Iris pigment epithelial cell (primary cell): ENCODE measurements at regions not wholly inside any gene's neighbourhood (a gene's known extent, or its start where the extent isn't known, plus 50 kb on each side); places are given as distances from the start of the nearest gene placed in this dataset.
"Not testable (repeated sequence)": the region's sequence is repeated elsewhere in the genome, so short reads cannot be mapped to it uniquely, and the experiment has no call there.

ENCODE experiments used
- DNase-seq: peaks from one replicate; pipeline ENCODE4 v3.0.0-alpha.2; 2011; ENCODE audit warnings: low read depth

DNA sequence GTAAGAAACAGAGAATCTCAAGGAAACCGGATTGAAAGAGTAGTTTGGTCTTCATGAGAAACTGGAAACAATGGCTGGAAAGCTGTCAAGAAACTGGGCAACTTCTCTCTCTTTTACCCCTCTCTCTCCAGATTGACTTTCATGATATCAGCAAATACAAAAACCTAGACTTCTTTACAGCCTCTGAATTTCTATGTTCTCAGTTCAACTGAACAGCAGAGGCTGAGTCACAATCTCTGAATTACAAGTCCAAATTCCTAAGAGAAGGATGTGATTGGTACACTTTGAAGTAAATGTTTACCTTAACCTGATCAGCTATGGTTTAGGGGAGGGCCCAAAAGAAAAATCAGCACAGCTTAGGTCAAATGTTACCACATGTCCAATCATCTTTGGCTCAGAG, 974.9 kb downstream of the RPA4 start:
- peak; percentile 9 for DNase-seq

DNA sequence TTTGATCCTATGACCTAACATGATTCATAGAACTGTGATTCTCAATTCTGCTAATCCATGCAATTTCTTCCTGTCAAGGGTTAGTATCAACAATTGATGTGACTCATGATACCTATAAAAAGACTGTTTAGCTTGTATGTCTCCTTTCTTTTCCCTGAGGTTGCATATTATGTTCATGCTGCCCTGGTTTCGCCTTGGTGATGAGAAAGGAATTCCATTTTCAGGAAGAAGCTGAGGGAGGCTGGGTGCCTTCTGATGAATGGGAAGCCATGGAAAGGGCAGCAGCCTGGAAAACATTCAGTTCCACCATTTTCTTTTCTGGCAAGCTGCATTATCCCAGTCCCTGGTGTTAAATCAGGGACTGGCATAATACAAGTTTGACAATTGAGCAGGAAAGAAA, 976.5 kb downstream of the RPA4 start:
- DNase-seq: peak; percentile 10

DNA sequence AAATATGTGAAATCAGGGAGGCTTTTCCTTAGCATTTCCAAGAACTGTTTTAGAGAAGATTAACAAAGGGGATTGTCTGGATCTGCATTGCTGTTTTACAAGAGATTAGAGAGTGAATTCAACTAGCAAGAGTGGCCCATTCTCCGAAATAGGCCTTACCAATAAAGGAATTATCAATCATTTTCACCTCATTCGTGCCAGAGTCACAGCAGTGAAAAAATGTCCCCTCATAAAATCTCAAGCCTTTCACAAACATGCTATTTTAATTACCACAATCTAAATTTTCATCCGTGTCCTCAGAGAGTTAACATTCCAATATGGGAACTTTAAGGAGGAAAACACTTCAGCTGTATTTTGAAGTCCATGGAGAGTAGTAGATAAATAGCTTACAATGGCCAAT, 979.6 kb downstream of the RPA4 start:
- no peak for DNase-seq

DNA sequence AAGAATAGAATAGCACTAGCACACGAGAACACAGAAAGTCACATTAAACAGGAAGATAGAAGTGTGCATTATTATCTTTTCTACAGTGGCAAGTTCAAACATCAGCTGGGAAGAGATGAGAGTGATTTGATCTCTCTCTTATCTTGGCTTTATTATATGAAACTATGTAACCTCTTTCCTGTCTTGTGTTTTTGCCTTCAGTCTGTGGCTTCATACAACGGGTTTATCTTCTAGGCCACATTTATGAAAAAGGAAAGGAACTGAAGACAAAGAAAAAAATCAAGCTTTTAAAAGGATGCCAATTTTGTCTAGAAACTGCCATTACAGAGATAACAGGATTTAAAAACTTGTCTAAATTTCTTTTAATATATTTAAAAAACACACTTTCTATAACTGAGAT, 983.6 kb downstream of the RPA4 start:
- no peak for DNase-seq

DNA sequence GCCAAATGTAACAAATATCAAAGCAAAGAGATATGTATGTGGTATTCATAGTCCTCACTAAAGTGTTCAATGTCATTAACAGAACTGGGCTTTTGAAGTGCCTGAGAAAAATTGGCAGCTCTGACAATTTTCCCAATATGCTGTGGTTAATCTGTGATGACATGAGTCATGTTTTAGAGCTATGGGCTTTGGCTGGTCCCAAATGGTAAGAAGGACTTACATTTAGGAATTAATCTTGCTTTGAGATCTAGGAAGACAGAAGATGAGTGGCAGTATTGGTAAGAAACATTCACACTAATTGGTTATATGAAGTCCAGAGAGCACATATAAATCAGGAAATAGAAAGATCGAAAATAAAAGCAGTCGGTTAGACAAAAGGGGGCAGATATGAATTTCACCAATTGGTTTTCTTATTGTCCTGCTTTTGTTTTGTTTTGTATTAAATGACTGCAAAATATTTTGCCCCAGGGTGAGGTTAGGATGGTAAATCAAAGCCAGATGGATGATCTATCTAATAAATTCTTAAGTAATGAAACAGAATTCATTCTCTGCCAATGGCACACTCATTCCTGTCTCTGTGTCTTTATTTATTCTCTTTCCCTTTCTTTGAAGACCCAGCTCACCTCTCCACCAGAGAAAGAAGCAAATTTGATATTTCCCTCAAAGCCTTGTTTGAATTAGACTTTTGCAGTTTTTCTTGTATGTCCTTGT, 993.1 kb downstream of the RPA4 start:
- DNase-seq: no peak

DNA sequence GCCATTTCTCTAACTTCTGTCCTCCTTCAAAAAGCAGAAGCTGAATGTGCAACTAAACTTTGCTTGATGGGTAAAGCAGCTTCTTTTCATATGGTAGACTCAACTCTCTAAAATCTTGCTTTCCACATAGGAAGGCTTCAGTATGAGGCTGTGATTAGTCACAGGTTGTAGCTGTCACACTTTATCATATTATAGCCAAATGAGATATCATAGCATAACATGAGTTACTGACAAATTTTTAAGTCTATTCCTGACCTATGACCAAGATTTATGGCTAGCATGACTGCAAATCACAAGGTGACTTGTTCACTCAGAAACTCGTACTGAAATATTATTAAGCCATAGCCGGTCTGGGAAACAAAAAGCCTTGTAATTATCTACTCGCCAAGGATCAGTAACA, 998.6 kb downstream of the RPA4 start:
- no peak for DNase-seq

DNA sequence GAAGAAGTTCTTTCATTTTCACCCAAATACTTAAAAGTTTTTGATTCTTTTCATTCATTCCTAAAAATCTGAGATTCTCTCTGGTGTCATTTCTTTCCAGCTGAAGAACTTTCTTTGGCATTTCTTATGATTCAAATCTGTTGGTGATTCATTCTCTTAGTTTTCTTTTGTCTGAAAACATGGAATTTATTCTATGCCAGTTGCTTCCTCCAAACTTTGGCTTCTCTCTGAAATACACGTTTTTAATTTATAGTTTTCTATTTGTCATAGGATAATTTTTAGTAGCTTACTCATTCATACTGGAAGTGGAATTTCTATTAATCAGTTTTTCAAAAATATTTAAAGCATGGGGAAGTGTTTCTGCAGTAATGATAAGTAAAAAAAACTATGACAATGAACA, 1012.0 kb downstream of the RPA4 start:
- DNase-seq: peak; percentile 1

DNA sequence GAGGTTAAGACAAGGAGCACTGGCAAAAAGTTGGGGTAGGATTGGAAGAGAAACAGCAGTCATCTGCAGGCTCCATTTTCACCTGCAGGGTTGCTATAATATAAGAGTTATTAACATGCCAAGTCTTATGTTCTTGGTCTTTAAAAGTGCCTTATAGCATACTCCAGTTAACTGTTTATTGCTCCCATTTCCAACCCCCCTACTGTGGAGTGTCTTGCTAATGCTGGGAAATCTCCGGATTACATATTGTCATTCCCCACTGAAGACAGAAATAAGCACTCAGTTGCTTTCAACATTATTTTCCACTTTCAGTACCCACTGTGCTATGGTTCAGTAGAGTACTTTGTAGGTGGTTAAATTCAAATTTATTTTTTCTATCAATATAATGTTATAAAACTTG, 1014.3 kb downstream of the RPA4 start:
- DNase-seq: no peak

DNA sequence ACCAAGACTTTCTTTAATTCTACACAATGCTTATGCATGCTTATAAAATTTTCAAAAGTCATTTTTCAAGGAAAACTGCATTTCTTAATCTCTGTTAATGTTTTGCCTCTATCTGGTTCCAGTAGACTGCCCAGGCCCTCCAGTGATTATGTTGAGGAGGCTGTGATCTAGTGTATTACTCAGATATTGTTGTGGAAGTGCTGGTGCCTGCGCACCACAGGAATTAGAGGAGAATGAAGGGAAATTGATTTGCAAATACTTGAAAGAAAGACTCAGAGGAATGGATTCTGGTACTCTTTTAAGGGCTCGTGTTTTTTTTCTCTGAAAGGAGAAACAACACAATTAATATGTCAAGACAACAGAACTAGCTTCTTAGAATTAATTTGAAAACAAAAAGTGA, 1015.1 kb downstream of the RPA4 start:
- peak; percentile 3 for DNase-seq

DNA sequence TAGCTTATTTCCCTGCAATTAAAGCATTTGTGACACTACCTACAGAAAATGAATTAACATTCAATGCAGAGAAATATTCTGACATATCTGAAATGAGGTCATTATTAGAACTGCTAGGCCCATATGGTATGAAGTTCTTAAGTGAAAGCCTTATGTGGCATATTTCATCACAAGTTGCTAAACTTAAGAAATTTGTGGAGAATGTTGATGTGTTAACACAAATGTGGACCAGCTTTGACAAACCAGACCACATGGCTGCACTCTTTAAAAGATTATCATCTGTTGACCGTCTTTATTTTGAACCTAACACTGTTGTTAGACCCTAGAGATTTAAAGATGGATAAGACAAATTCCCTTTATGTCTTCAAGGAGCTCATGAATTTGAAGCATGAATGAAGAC, 1024.1 kb downstream of the RPA4 start:
- no peak for DNase-seq

DNA sequence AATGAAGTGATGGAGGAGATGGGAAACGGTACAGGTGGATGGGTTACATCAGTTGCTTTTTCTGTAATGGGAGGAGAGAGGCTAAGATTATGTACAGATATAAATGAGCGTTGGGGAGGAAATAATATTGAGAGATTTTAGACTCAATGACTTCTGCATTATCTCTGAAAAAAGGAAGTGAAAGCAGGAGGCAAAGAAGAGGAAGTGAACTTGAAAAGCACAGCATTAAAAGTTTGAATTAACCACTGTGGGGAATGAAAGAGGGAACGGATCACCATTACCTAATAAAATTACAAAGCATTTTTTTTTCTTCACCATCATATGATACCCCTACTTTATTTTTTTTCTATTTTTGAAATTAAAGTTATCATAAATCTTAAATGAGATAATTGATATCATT, 1025.5 kb downstream of the RPA4 start:
- no peak for DNase-seq

DNA sequence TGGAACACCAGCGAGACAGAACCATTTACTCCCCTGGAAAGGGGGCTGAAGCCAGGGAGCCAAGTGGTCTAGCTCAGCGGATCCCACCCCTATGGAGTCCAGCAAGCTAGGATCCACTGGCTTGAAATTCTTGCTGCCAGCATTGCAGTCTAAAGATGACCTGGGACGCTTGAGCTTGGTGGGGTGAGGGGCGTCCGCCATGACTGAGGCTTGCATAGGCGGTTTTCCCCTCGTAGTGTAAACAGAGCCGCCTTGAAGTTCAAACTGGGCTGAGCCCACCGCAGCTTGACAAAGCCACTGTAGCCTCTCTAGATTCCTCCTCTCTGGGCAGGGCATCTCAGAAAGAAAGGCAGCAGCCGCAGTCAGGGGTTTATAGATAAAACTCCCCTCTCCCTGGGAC, 1031.7 kb downstream of the RPA4 start:
- not testable (repeated sequence) for DNase-seq

DNA sequence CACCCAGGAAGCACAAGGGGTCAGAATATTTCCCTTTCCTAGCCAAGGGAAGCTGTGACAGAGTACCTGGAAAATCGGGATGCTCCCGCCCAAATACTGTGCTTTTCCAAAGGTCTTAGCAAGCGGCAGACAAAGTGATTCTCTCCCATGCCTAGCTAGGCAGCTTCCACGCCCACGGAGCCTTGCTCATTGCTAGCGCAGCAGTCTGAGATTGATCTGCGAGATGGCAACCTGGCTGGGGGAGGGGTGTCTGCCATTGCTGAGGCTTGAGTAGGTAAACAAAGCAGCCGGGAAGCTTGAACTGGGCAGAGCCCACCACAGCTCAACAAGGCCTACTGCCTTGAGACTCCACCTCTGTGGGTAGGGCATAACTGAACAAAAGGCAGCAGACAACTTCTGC, 1037.5 kb downstream of the RPA4 start:
- not testable (repeated sequence) for DNase-seq

DNA sequence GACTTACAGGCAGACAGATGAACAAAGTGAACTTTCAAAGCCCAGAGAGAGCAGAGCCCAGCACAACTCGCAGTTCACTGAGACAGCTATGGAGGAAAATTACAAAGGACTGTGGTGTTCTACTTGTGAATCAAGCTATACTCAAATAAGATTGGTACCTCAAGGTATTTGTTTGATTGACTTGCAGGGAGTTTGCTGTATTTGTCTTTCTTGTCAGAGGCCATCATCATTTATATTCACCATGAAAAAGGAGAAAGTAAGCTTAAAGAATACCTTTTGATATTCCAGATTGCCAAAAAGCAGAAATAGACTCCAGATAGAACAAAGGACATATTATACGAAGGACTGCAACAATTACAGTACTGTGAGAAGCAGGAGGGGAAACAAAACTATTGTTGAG, 1047.9 kb downstream of the RPA4 start:
- DNase-seq: no peak

DNA sequence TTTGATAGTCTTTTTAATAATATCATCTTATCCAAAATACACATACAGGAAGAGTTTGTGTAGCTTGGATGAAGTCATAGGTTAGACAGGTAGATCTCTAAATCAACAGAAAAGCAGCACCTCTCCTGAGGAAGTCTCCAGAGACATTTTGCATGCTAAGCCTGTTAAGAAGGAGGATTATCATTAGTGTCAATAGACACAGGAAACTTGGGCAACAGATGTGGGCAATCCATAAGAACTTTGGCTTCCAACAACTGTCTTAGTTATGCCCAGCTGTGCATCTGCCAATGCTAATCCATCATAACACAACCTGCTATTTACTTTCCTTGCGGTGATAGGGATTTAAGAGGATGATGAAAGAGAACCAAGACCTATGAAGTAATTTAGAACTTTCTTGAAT, 1052.6 kb downstream of the RPA4 start:
- DNase-seq: no peak

DNA sequence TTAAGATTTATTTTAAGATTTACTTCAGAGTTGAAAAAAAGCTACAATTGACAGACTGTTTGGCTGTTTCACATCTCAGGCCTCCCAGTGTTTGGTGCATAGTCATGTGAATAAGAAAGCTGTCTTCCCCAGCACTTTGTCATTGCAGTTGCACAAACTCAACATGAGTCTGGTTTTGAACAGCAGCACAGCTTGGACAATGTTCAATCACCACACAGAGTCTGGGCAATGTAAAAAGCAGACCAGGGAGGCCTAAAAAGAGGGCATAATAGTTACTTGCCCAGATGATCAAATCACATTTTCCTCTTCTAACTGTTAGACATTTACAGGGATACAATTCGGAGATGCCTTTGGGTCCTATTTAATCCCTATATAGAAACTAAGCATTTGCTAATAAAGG, 1055.0 kb downstream of the RPA4 start:
- DNase-seq: no peak

DNA sequence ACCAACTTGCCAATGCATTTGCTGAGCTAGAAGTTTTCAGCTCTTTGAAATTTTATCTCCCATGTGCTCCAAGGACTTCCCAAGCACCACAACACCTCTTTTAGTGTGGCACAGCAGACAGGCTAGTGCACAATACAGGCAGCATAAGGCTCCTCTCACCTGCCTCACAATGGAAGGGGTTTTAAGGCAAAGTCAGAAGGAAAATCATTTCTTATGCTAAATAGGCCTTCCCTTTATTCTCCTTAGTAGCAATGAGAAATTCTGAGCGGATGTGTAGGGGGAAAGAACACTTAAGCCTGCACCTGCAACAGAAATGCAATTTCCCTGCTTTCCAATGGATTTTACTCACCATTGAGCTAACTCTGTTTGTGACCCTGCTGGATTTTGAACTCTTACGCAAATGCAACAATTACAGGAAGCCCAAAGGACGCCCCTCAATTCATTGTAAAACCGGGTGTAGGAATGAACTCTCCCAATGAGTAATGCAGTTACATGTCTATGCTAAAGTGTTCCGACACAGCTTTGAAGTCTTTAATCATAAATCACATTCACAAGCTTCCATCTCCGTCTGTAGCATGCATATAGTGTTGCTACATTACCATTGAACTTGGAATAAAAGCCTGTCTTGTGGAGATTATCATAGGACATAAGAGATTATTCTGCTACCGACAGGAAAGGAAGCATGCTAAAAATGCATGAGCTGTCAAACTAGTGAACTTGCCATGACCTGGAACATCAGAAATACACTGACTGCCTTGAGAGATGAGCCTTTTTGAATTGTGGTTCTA, 1084.9 kb downstream of the RPA4 start:
- DNase-seq: no peak

DNA sequence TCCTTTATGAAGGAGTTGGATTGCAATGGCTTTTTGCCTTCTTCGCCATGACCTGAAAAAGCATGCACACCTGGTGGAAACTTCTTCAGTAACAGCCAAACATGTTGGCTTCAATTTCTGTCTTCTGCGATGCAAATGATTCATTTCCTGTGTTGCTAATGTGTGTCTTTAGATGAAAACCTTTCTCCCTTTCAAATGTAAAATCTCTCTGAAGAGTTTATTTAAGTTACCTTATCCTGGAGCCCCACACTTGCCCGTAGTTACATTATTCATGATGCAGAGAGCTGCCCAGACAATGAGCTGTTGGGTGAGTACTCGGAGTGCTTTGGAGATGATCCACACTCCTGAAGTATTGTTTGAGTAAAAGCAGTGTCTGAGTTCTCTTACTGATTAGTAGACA, 1100.9 kb downstream of the RPA4 start:
- DNase-seq: no peak

DNA sequence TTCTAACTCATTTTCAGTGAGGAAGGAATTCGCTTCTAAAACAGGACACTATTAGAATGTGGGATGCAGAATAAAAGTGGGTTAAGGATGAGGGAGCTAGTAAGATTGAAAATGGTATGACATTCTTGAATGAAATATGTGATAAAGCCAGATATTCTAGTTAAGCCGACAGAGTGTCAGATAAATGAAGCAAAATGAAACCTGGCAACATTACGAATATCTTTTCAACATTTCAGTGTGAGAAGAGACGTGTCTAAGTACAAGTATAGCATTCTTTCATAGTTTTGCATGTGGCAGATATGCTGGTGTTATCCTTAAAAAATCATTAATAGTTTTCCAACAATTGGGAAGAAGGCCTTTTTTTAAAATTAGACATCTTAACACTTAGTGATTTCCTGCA, 1101.4 kb downstream of the RPA4 start:
- no peak for DNase-seq

DNA sequence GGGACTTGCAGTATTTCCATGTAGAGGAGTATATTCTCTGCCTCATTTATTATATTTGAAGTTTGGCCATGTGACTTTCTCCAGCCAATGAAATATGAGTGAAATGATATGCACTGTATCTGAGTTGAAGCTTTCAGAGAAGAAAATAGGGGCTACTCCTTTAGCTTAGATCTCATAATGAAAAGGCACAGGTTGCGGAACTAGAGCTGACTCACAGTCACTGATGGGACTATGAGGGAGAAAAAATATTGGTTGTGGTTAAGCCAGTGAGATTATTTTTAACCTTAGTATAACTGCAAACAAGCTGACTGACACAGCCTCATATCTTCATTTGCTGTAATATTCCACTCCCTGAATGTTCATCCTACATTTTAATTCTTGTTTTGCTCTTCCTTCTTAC, 1104.3 kb downstream of the RPA4 start:
- no peak for DNase-seq

DNA sequence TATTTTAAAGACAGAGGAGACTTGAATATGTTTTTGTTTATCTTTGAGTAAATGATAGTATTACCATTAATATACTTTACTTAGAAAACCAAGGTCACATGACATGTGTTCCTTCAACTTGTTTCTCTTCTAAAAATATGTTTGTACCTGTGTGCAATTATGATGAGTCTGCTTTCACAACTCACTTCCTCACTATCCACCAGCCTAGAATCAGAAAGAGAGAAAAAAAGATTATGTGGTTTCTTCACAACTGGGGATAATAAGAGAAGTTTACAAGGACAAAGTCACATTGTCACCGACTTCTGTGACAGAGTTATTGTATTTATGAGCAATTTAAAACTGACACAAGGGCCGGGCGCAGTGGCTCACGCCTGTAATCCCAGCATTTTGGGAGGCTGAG, 1112.1 kb downstream of the RPA4 start:
- no peak for DNase-seq

DNA sequence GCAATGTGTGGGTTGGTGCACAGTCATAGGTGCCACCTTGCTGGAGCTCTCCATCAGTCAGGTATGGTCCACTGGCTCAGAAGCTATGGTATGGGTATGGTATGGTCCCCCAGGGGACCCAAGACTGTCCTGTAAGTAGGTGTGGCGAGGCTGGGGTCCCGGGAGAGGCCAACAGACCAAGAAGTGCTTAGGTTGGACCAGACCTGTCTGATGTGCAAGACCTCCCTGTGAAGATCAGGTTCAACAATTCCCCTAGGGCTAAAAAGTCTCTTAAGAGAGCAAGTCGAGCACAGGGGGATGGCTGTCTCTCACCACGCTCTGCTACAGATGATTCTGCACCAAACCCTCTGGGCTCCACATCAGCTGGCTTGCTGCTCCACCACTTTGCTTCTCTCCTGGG, 1145.0 kb downstream of the RPA4 start:
- DNase-seq: no peak

DNA sequence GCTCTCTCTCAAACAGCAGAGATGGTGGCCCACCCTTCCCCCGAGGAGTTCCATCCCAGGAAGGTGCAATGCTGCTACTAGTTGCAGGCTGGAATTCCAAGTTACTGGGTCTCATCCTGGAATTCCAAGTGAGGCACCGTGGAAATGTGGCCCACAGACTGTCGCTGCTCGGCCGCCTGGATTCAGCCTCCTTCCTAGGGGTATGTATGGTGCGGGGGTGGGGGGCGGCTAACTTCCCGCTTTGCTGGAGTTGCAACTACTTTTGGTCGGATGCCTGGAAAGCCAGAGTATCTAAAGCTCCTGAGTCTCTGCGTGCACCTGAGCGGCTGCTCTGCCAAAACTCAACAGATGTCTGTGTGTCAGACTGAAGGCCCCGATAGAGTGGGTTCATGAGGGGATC, 1146.2 kb downstream of the RPA4 start:
- no peak for DNase-seq

DNA sequence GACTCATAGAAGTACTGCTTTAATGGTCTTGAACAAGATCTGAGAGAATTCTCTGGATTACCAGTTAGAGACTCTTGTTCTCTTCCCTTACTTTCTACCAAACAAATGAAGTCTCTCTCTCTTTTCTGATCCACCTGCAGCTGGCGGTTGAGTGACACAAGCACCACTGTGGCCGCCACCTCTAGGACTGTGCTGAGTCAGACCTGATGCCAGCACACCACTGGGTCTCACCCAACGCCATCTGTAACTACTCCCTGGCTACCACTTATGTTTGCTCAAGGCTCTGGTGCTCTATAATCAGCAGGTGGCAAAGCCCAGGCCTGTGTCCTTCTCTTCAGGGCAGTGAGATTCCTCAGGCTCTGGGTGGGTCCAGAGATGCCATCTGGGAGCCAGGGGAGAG, 1173.5 kb downstream of the RPA4 start:
- DNase-seq: no peak
